GM18858 (cell line): ENCODE measurements at regions not wholly inside any gene's neighbourhood (a gene's known extent, or its start where the extent isn't known, plus 50 kb on each side); places are given as distances from the start of the nearest gene placed in this dataset.
"Not testable (repeated sequence)": the region's sequence is repeated elsewhere in the genome, so short reads cannot be mapped to it uniquely, and the experiment has no call there.

Source experiments
- ATAC-seq: cut with Tn5 transposase; IDR thresholded peaks from one replicate; pipeline ENCODE4 v1.9.1; 2021; ENCODE audit not compliant: unreplicated experiment

- not testable (repeated sequence) for ATAC-seq
These were observed 290.6 kb upstream of the RGPD4 start for GRCh38 chr2:107535905-107536689.

GRCh38 chr2:107542314-107542740 is 284.4 kb upstream of the RGPD4 start:
- no peak for ATAC-seq

- ATAC-seq, result no peak
These were observed 282.9 kb upstream of the RGPD4 start for GRCh38 chr2:107543793-107544192.

GRCh38 chr2:107545066-107545465 is 281.6 kb upstream of the RGPD4 start:
- no peak for ATAC-seq

GRCh38 chr2:107545851-107546250 is 280.8 kb upstream of the RGPD4 start:
- ATAC-seq, result no peak

GRCh38 chr2:107548216-107548615 is 278.5 kb upstream of the RGPD4 start:
- ATAC-seq, result no peak

GRCh38 chr2:107553046-107553445 is 273.6 kb upstream of the RGPD4 start:
- ATAC-seq, result no peak

GRCh38 chr2:107553539-107553938 is 273.2 kb upstream of the RGPD4 start:
- ATAC-seq, result no peak

GRCh38 chr2:107556038-107556627 is 270.6 kb upstream of the RGPD4 start:
- no peak for ATAC-seq

- ATAC-seq, result no peak
These were observed 268.4 kb upstream of the RGPD4 start for GRCh38 chr2:107558295-107558694.

GRCh38 chr2:107569496-107569895 is 257.2 kb upstream of the RGPD4 start:
- no peak for ATAC-seq

GRCh38 chr2:107570876-107571275 is 255.8 kb upstream of the RGPD4 start:
- ATAC-seq, result no peak

GRCh38 chr2:107572890-107573289 is 253.8 kb upstream of the RGPD4 start:
- ATAC-seq, result not testable (repeated sequence)

GRCh38 chr2:107576991-107577390 is 249.7 kb upstream of the RGPD4 start:
- ATAC-seq, result no peak

- no peak for ATAC-seq
These were observed 244.2 kb upstream of the RGPD4 start for GRCh38 chr2:107582487-107582886.

- no peak for ATAC-seq
These were observed 242.1 kb upstream of the RGPD4 start for GRCh38 chr2:107584577-107584976.

- no peak for ATAC-seq
These were observed 240.8 kb upstream of the RGPD4 start for GRCh38 chr2:107585851-107586250.

GRCh38 chr2:107588181-107588580 is 238.5 kb upstream of the RGPD4 start:
- no peak for ATAC-seq

GRCh38 chr2:107589079-107589491 is 237.6 kb upstream of the RGPD4 start:
- ATAC-seq, result no peak

GRCh38 chr2:107591561-107592279 is 235.0 kb upstream of the RGPD4 start:
- no peak for ATAC-seq

- no peak for ATAC-seq
These were observed 234.4 kb upstream of the RGPD4 start for GRCh38 chr2:107592280-107592624.

- ATAC-seq, result no peak
These were observed 231.4 kb upstream of the RGPD4 start for GRCh38 chr2:107595285-107595684.
